ENCODE measurements at regions not wholly inside any gene's neighbourhood (a gene's known extent, or its start where the extent isn't known, plus 50 kb on each side); places are given as distances from the start of the nearest gene placed in this dataset.

- no peak for DNase-seq (ENCODE audit: low read depth in 1 of 2, low spot score in 1 of 2)
- H3K4me3 ChIP-seq (replicated peaks; ENCODE audit: insufficient read depth, low read length) = no peak overlapping the region
- no peak for TF ChIP-seq GABPA (IDR thresholded peaks at IDR 0.05; ENCODE audit: low read depth)
- TF ChIP-seq REST (IDR thresholded peaks at IDR 0.05; ENCODE audit: insufficient replicate concordance, low read depth) = no peak
- no peak for TF ChIP-seq POLR2AphosphoS5 (IDR thresholded peaks at IDR 0.05; ENCODE audit: low read depth)
- TF ChIP-seq CTCF (IDR thresholded peaks at IDR 0.05; ENCODE audit: insufficient read depth, low read length) = no peak
- TF ChIP-seq SPI1 (IDR thresholded peaks at IDR 0.05; ENCODE audit: borderline replicate concordance, low read depth) = no peak
- no peaks in the 10 kb centered on the region for H3K27me3 ChIP-seq (ENCODE audit: insufficient read depth, poor library complexity, severe bottlenecking)
- no peak overlapping the region for H3K27ac ChIP-seq (replicated peaks)
Measured at GRCh38 chr6:134637847-134638437, 312.0 kb downstream of the ALDH8A1 start.

- no peak for DNase-seq (ENCODE audit: low read depth in 1 of 2, low spot score in 1 of 2)
- H3K4me3 ChIP-seq (replicated peaks; ENCODE audit: insufficient read depth, low read length) = no peak overlapping the region
- no peaks in the 10 kb centered on the region for H3K27me3 ChIP-seq (ENCODE audit: insufficient read depth, poor library complexity, severe bottlenecking)
- no peak overlapping the region for H3K27ac ChIP-seq (replicated peaks)
- TF ChIP-seq GABPA (IDR thresholded peaks at IDR 0.05; ENCODE audit: low read depth) = no peak
- no peak for TF ChIP-seq SPI1 (IDR thresholded peaks at IDR 0.05; ENCODE audit: borderline replicate concordance, low read depth)
- no peak for TF ChIP-seq CTCF (IDR thresholded peaks at IDR 0.05; ENCODE audit: insufficient read depth, low read length)
- TF ChIP-seq POLR2AphosphoS5 (IDR thresholded peaks at IDR 0.05; ENCODE audit: low read depth) = no peak
- TF ChIP-seq REST (IDR thresholded peaks at IDR 0.05; ENCODE audit: insufficient replicate concordance, low read depth) = no peak
Measured at GRCh38 chr6:134637282-134637681, 312.6 kb downstream of the ALDH8A1 start.

- no peak for DNase-seq (ENCODE audit: low read depth in 1 of 2, low spot score in 1 of 2)
- TF ChIP-seq POLR2AphosphoS5 (IDR thresholded peaks at IDR 0.05; ENCODE audit: low read depth) (no peak), REST (IDR thresholded peaks at IDR 0.05; ENCODE audit: insufficient replicate concordance, low read depth) (no peak), GABPA (IDR thresholded peaks at IDR 0.05; ENCODE audit: low read depth) (no peak), SPI1 (IDR thresholded peaks at IDR 0.05; ENCODE audit: borderline replicate concordance, low read depth) (no peak), CTCF (IDR thresholded peaks at IDR 0.05; ENCODE audit: insufficient read depth, low read length) (no peak)
- Histone ChIP-seq H3K27me3 (ENCODE audit: insufficient read depth, poor library complexity, severe bottlenecking) (no peaks in the 10 kb centered on the region), H3K27ac (replicated peaks) (no peak overlapping the region), H3K4me3 (replicated peaks; ENCODE audit: insufficient read depth, low read length) (no peak overlapping the region)
Measured at GRCh38 chr6:134636186-134636799, 313.6 kb downstream of the ALDH8A1 start.

Measured in HL-60 (cell line).